Adrenal gland (tissue), 9 donors: ENCODE measurements at regions not wholly inside any gene's neighbourhood (a gene's known extent, or its start where the extent isn't known, plus 50 kb on each side); places are given as distances from the start of the nearest gene placed in this dataset.
"Not testable (repeated sequence)": the region's sequence is repeated elsewhere in the genome, so short reads cannot be mapped to it uniquely, and the experiment has no call there.

Experiments
- DNase-seq, 7 donors: peaks; one replicate each; pipeline ENCODE4 v3.0.0-alpha.2; 2019 to 2020
- H3K27ac ChIP-seq, 5 donors: fragments of 200-600 bp; sonication (generic) in 4 of 5; 1 replicate in 3 of 5; 2 replicates in 2 of 5; pipeline versions ENCODE4 v1.5.1 to v1.8.0; 2016 to 2020; ENCODE audit warnings: mild to moderate bottlenecking in 1 of 5
- H3K27me3 ChIP-seq: fragments of 200-600 bp; 2 replicates; pipeline ENCODE4 v1.8.0; 2021
- H3K36me3 ChIP-seq, 2 donors: fragments of 200-600 bp; replicated peaks in 1 of 2; 1 replicate in 1 of 2; 2 replicates in 1 of 2; pipeline versions ENCODE4 v1.5.1 to v1.8.0; 2018 to 2022
- H3K4me1 ChIP-seq, 2 donors: fragments of 200-600 bp; replicated peaks in 1 of 2; 1 replicate in 1 of 2; 2 replicates in 1 of 2; pipeline versions ENCODE4 v1.5.1 to v1.8.0; 2018 to 2021
- H3K4me3 ChIP-seq, 4 donors: fragments of 200-600 bp; sonication (generic) in 3 of 4; one replicate each; pipeline ENCODE4 v1.5.1; 2016 to 2018
- H3K9me3 ChIP-seq, 3 donors: fragments of 200-600 bp; sonication (generic) in 1 of 3; replicated peaks in 1 of 3; 1 replicate in 2 of 3; 2 replicates in 1 of 3; pipeline versions ENCODE4 v1.5.1 to v1.8.0; 2016 to 2021
- CTCF ChIP-seq, 6 experiments: fragments of 450-650 bp in 4 of 6; fragments of 200-600 bp in 2 of 6; sonication (generic) in 1 of 6; IDR thresholded peaks; 1 replicate in 5 of 6; 2 replicates in 1 of 6; pipeline versions ENCODE4 v1.5.1 to v1.8.0; 2016 to 2021; ENCODE audit warnings: antibody characterized with exemption in 6 of 6, mild to moderate bottlenecking in 2 of 6, moderate library complexity in 1 of 6
- POLR2A ChIP-seq, 2 donors: fragments of 450-650 bp; IDR thresholded peaks; one replicate each; pipeline ENCODE4 v1.6.1; 2017; ENCODE audit warnings: antibody characterized with exemption in 2 of 2, mild to moderate bottlenecking in 2 of 2, moderate library complexity in 1 of 2
- WGBS, 4 donors: extraction: QIAGEN DNeasy Blood & Tissue Kit in 2 of 4; methylation state at CpG; one replicate each; pipeline versions ENCODE4 v1.1.5 to v1.1.7; 2013 to 2017; 5-methylcytosine and 5-hydroxymethylcytosine counted together
- intact Hi-C, 2 donors: fragments of 100-400 bp; cut with DNase I; formaldehyde crosslinking; loops; one replicate each; pipeline versions ENCODE4 v1.14.1 to v1.15.0; 2022 to 2023
- donor health status: healthy with polysubstance abuse.
- donor health status: Bipolar disorder and iron deficiency.
- donor health status: DM: yes; HTN: yes; CAD: no.
- donor health status: DM: no; HTN: no; CAD: no.
- donor health status: DM: no; HTN: no; CAD: no.

GRCh38 chr14:43356382-43356781 lies 1150.7 kb downstream of the FSCB start:
- H3K27me3 ChIP-seq = no peaks in the 10 kb centered on the region
- 21 to 33% (median 28%) methylated on average over 1 of the region's 1 CpG for WGBS, 4 donors
- H3K4me3 ChIP-seq = no peak overlapping the region
- intact Hi-C loops = no loop called here
- H3K27ac ChIP-seq = no peak overlapping the region
- no peaks in the 10 kb centered on the region for H3K36me3 ChIP-seq
- TF ChIP-seq POLR2A (IDR thresholded peaks at IDR 0.05) (no peak), CTCF (IDR thresholded peaks at IDR 0.05) (no peak)
- H3K4me1 ChIP-seq = no peaks in the 10 kb centered on the region
- no peaks in the 10 kb centered on the region for H3K9me3 ChIP-seq
- no peak for DNase-seq

GRCh38 chr14:43341921-43342320 lies 1165.2 kb downstream of the FSCB start:
- no peak for TF ChIP-seq CTCF (IDR thresholded peaks at IDR 0.05)
- TF ChIP-seq POLR2A (IDR thresholded peaks at IDR 0.05) = no peak
- 79 to 100% (median 91%) methylated on average over 1 to 3 of the region's 3 CpGs for WGBS, 4 donors
- H3K36me3 ChIP-seq = no peaks in the 10 kb centered on the region
- no peaks in the 10 kb centered on the region for H3K9me3 ChIP-seq
- H3K27ac ChIP-seq = no peak overlapping the region
- no peaks in the 10 kb centered on the region for H3K27me3 ChIP-seq
- DNase-seq = no peak
- intact Hi-C loops = no loop called here
- H3K4me3 ChIP-seq = no peak overlapping the region
- H3K4me1 ChIP-seq = no peaks in the 10 kb centered on the region

- WGBS, 4 donors = 43 to 59% (median 51%) methylated on average over 1 of the region's 1 CpG
- Histone ChIP-seq H3K9me3 (no peaks in the 10 kb centered on the region), H3K27me3 (no peaks in the 10 kb centered on the region), H3K36me3 (no peaks in the 10 kb centered on the region), H3K4me1 (no peaks in the 10 kb centered on the region), H3K27ac (no peak overlapping the region), H3K4me3 (no peak overlapping the region)
- no peak for DNase-seq
- TF ChIP-seq POLR2A (IDR thresholded peaks at IDR 0.05) (no peak), CTCF (IDR thresholded peaks at IDR 0.05) (no peak)
- intact Hi-C loops = no loop called here
Measured at GRCh38 chr14:43338713-43339112, 1168.4 kb downstream of the FSCB start.

GRCh38 chr14:43336351-43336750 lies 1170.7 kb downstream of the FSCB start:
- intact Hi-C loops = no loop called here
- H3K4me3 ChIP-seq = no peak overlapping the region
- H3K27me3 ChIP-seq = no peaks in the 10 kb centered on the region
- no peaks in the 10 kb centered on the region for H3K4me1 ChIP-seq
- no peak overlapping the region for H3K27ac ChIP-seq
- TF ChIP-seq CTCF (IDR thresholded peaks at IDR 0.05) = no peak
- 55 to 70% (median 57%) methylated on average over 2 of the region's 2 CpGs for WGBS, 4 donors
- no peaks in the 10 kb centered on the region for H3K36me3 ChIP-seq
- no peaks in the 10 kb centered on the region for H3K9me3 ChIP-seq
- DNase-seq = no peak

GRCh38 chr14:43326501-43327407 lies 1180.3 kb downstream of the FSCB start:
- H3K36me3 ChIP-seq, H3K27ac ChIP-seq, H3K27me3 ChIP-seq, intact Hi-C loops, H3K4me3 ChIP-seq, H3K9me3 ChIP-seq, H3K4me1 ChIP-seq, DNase-seq: not testable (repeated sequence)
- WGBS, 4 donors = 84 to 93% (median 91%) methylated on average over 14 to 24 of the region's 24 CpGs
